GM21717 (cell line): ENCODE measurements at regions not wholly inside any gene's neighbourhood (a gene's known extent, or its start where the extent isn't known, plus 50 kb on each side); places are given as distances from the start of the nearest gene placed in this dataset.
"Not testable (repeated sequence)": the region's sequence is repeated elsewhere in the genome, so short reads cannot be mapped to it uniquely, and the experiment has no call there.

Source experiments
- ATAC-seq: cut with Tn5 transposase; IDR thresholded peaks from one replicate; pipeline ENCODE4 v1.9.1; 2021; ENCODE audit warnings: mild to moderate bottlenecking, moderate library complexity; ENCODE audit not compliant: unreplicated experiment

- ATAC-seq, result no peak
Observed at GRCh38 chr6:100103194-100103593, 109.2 kb upstream of the MCHR2 start.

- no peak for ATAC-seq
Observed at GRCh38 chr6:100101644-100102043, 107.6 kb upstream of the MCHR2 start.

DNA sequence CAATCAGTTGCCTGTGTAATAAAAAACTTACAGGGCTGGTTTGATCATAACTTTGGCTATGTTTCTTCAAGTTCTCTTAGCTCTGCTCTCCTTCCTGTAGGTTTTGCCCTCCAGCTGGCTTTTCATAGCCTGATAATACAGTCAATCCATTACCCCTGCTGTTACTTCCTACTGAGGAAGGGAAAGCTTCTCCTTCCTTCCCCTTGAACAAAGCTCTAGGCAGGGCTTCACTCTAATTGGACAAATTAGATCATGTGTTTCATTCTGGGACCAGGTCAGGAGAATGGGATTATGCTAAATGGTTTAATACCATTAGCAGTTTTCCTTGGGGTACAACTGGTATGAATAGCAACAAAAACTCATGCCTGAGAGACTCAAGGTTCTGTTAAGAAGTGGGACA, 106.8 kb upstream of the MCHR2 start:
- ATAC-seq, result no peak

- ATAC-seq, result no peak
Observed at GRCh38 chr6:100099189-100100074, 105.4 kb upstream of the MCHR2 start.

GRCh38 chr6:100096936-100097335, 102.9 kb upstream of the MCHR2 start:
- ATAC-seq, result no peak

DNA sequence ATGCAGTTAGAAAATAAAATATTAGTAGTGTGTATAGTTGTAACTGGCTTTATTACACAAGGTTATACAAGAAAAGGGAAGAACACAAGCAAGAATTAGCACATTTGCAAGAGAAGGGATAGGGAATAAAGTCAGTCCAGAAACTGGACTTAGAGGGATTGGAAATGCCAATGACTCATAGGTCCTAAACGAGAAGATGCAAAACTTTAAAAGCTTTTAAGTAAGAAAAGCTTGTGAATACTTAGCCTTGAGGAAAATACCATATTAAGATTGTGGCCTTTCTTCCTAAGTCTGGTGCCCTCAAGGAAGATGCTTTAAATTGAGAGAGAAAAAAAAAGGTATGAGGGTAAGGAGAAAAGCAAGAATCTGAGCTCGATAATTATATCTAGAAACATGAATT, 102.3 kb upstream of the MCHR2 start:
- no peak for ATAC-seq

- no peak for ATAC-seq
Observed at GRCh38 chr6:100093405-100093804, 99.4 kb upstream of the MCHR2 start.

GRCh38 chr6:100088009-100088408, 94.0 kb upstream of the MCHR2 start:
- ATAC-seq, result no peak

GRCh38 chr6:100084991-100085364, 91.0 kb upstream of the MCHR2 start:
- ATAC-seq, result no peak

DNA sequence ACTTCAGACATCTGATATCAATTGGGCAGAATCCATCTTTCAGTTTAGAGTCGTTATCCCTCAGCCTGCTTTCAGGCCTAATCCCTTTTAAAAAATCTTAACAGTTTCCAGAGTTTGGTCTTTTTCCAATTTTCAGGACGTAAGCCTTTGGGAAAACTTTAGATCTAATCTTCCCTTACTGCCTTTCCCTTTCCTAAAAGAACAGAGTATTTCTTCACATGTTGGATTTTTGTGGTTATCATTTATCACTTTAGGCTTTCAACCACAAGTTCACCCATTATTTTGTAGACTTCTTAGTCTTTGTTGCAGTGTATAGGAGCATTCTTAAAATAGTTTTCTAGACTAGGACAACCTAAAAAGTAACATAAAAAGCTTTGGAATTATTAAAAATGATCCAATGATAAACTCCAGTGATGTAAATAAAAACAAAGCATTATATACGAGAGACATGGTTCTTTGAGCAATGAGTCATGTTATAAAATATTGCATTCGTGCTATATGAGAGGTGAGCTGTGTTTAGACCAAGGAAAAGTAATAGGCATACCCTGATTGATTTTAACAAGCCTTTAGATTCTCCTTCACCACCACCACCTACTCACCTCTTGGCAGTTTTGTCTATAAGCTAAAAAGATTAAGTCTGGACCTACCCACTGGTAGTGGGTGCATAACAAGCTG, 90.4 kb upstream of the MCHR2 start:
- no peak for ATAC-seq

GRCh38 chr6:100078509-100078908, 84.5 kb upstream of the MCHR2 start:
- no peak for ATAC-seq

DNA sequence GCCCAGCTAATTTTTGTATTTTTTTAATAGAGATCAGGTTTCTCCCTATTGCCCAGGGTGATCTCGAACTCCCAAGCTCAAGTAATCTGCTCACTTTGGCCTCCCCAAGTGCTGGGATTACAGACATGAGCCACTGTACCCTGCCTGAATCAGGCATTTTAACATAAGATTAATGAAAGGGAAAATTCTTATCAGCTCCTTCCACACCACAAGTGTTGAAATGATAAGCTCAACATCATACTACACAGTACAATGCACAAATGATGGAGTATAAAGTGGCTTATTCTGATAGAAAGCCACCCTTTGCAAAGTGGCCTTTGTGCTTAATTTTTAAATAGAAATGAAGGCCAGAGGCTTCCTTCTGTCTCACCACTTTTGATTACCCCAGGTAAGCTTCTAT, 71.3 kb upstream of the MCHR2 start:
- ATAC-seq, result no peak

DNA sequence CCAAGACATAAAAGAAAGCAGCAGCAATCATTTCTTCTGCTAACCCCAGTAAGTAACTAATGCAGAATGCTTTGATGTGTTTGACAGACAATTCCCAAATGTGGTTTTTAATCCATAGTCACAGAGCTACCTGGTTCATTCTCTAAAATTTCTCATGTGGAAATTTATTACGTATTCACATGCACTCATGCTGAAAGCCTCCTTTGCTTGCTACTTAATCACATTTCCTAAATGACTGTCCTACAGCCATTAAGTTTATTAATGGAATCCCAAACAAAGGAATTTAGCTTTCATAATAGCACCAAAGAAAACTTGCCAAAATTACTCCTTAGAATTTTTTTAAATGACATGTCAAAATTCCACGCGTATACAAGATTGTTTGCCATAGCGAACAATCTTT, 68.6 kb upstream of the MCHR2 start:
- ATAC-seq, result no peak

DNA sequence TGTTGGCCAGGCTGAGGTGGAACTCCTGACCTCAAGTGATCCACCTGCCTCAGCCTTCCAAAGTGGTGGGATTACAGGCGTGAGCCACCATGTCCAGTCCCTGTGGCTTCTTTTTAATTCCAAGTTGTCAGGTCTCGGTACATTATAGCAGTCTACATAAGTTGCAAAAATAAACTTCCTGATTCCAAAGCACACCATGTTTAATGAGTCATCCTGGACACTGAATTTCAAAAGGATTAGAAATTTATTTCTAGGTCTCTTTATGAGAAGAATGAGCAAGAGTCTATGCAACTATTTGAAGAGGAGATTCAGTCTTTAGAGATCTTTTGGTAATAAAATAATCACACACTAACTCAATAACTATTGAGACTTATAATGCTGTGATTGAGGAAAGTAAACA, 63.9 kb upstream of the MCHR2 start:
- ATAC-seq, result no peak

DNA sequence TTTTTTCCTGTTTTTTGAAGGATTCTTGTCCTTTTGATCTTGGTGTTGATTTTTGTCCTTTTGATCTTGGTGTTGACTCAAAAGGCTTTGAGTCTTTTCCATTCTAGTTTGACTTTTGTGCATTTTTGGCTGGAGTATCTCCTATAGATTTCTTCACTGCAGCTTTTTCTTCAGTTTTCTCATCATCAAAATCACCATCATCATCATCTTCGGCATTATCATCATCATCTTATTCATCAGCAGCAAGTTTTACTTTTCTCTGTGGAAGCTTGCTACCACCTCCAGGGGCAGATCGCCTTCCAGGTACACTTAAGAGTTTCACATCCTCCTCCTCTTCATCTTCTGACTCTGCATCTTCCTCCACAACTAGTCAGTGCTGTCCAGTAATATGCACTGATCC, 56.5 kb upstream of the MCHR2 start:
- no peak for ATAC-seq

GRCh38 chr6:100043961-100044360, 49.9 kb upstream of the MCHR2 start:
- not testable (repeated sequence) for ATAC-seq
